MM.1S (cell line): ENCODE measurements at regions not wholly inside any gene's neighbourhood (a gene's known extent, or its start where the extent isn't known, plus 50 kb on each side); places are given as distances from the start of the nearest gene placed in this dataset.

Experiments
- EZH2 ChIP-seq: fragments of 300-600 bp; sonication (generic); optimal IDR thresholded peaks from 2 replicates; pipeline ENCODE3; 2017; ENCODE audit warnings: low read depth, mild to moderate bottlenecking, antibody characterized with exemption, low read length, mixed read lengths
- TF ChIP-seq, protein P1 (sequence below): fragments of 300-600 bp; sonication (generic); IDR thresholded peaks from 2 replicates; pipeline ENCODE4 v1.5.1; 2016; ENCODE audit warnings: antibody characterized with exemption, low read length, mixed read lengths

DNA sequence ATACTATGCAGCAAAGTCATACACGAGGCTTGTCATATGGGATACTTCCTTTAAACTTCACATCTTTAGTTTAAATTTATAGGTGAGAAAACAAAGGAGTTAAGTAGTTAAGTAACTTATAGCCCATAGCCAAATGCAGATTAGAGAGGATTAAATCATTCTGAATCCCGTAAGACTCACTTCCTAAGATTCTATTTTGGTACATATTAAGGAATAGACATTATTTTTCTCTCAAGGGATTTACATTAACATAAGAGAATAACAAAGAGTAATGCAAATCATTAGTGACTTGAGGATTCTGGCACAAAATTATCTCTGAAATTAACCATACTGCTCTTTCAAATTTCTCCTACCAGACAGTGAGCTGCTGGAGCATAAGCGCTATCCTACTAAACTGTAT, 747.4 kb upstream of the ARPP21 start:
- TF ChIP-seq EZH2: no peak
- TF ChIP-seq, protein P1, sequence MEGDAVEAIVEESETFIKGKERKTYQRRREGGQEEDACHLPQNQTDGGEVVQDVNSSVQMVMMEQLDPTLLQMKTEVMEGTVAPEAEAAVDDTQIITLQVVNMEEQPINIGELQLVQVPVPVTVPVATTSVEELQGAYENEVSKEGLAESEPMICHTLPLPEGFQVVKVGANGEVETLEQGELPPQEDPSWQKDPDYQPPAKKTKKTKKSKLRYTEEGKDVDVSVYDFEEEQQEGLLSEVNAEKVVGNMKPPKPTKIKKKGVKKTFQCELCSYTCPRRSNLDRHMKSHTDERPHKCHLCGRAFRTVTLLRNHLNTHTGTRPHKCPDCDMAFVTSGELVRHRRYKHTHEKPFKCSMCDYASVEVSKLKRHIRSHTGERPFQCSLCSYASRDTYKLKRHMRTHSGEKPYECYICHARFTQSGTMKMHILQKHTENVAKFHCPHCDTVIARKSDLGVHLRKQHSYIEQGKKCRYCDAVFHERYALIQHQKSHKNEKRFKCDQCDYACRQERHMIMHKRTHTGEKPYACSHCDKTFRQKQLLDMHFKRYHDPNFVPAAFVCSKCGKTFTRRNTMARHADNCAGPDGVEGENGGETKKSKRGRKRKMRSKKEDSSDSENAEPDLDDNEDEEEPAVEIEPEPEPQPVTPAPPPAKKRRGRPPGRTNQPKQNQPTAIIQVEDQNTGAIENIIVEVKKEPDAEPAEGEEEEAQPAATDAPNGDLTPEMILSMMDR: no peak
